ENCODE measurements at regions not wholly inside any gene's neighbourhood (a gene's known extent, or its start where the extent isn't known, plus 50 kb on each side); places are given as distances from the start of the nearest gene placed in this dataset.
"Not testable (repeated sequence)": the region's sequence is repeated elsewhere in the genome, so short reads cannot be mapped to it uniquely, and the experiment has no call there.

GRCh38 chr2:210884227-210884626, 327.8 kb downstream of the CPS1 start:
- Histone ChIP-seq H3K4me3 (no peak overlapping the region), H3K9me3 (no peaks in the 10 kb centered on the region), H3K4me1 (no peaks in the 10 kb centered on the region), H3K27me3 (ENCODE audit: low read depth) (no peaks in the 10 kb centered on the region; the same call in 1 of the 2 replicates), H3K36me3 (replicated peaks) (no peaks in the 10 kb centered on the region)
- DNase-seq (ENCODE audit: low spot score in 2 of 2), result no peak
- in situ Hi-C loops (cut with MboI; ENCODE audit: low sequenced_read_pairs), result no loop called here

DNA sequence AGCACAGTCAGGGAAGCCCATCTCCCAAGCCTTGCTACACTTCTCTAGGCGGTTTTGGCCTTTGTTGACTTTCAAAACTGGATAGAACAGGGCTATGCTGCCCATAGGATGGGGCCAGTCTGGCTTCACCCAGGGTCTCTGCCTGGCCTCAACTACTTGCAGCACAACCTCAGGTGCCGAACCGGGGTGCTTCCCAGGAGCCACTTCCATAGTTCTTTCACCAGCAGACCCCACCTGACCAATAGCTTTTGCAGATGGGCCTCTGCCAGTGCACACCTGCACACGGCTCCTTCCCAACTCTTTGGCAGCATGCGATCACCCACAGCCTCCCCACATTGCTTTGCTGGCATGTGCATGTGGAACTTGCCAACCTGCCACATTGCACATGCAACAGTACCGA, 331.6 kb downstream of the CPS1 start:
- DNase-seq (ENCODE audit: low spot score in 2 of 2), result no peak
- Histone ChIP-seq H3K4me1 (no peaks in the 10 kb centered on the region), H3K27me3 (ENCODE audit: low read depth) (no peaks in the 10 kb centered on the region), H3K9me3 (no peaks in the 10 kb centered on the region), H3K4me3 (no peak overlapping the region), H3K36me3 (replicated peaks) (no peaks in the 10 kb centered on the region)
- in situ Hi-C loops (cut with MboI; ENCODE audit: low sequenced_read_pairs), result no loop called here

DNA sequence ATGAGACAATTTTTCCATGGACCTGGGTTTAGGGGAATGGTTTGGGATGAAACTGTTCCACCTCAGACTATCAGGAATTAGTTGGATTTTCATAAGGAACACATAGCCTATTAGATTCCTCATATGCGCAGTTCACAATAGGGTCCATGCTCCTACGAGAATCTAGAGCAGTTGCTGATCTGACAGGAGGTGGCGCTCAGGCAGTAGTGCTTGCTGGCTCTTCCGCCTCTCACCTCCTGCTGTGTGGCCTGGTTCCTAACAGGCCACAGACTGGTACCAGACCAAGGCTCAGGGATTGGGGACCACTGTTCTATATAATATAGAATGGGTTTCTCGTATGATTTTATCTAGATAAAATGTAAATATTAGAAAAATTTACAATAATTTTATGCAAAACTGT, 338.7 kb downstream of the CPS1 start:
- Histone ChIP-seq H3K9me3 (no peaks in the 10 kb centered on the region), H3K27me3 (ENCODE audit: low read depth) (no peaks in the 10 kb centered on the region), H3K4me1 (no peaks in the 10 kb centered on the region), H3K36me3 (replicated peaks) (no peaks in the 10 kb centered on the region), H3K4me3 (no peak overlapping the region)
- peak in 1 of 2 experiments; percentile 7 for DNase-seq (ENCODE audit: low spot score in 2 of 2)
- in situ Hi-C loops (cut with MboI; ENCODE audit: low sequenced_read_pairs), result no loop called here

GRCh38 chr2:210899131-210899530, 342.7 kb downstream of the CPS1 start:
- no peak for DNase-seq (ENCODE audit: low spot score in 2 of 2)
- H3K4me1 ChIP-seq, result no peaks in the 10 kb centered on the region
- no peak overlapping the region for H3K4me3 ChIP-seq
- H3K36me3 ChIP-seq (replicated peaks), result no peaks in the 10 kb centered on the region
- H3K27me3 ChIP-seq (ENCODE audit: low read depth), result no peaks in the 10 kb centered on the region
- H3K9me3 ChIP-seq, result no peaks in the 10 kb centered on the region
- in situ Hi-C loops (cut with MboI; ENCODE audit: low sequenced_read_pairs), result no loop called here

GRCh38 chr2:210901326-210901725, 344.9 kb downstream of the CPS1 start:
- in situ Hi-C loops (cut with MboI; ENCODE audit: low sequenced_read_pairs), result no loop called here
- no peak for DNase-seq (ENCODE audit: low spot score in 2 of 2)
- H3K4me3 ChIP-seq, result no peak overlapping the region
- no peaks in the 10 kb centered on the region for H3K36me3 ChIP-seq (replicated peaks)
- H3K27me3 ChIP-seq (ENCODE audit: low read depth), result no peaks in the 10 kb centered on the region
- H3K9me3 ChIP-seq, result no peaks in the 10 kb centered on the region
- no peaks in the 10 kb centered on the region for H3K4me1 ChIP-seq

GRCh38 chr2:210912779-210913178, 356.4 kb downstream of the CPS1 start:
- Histone ChIP-seq H3K36me3 (replicated peaks) (no peaks in the 10 kb centered on the region), H3K4me3 (no peak overlapping the region), H3K4me1 (no peaks in the 10 kb centered on the region; the same call in 1 of the 2 replicates), H3K27me3 (ENCODE audit: low read depth) (no peaks in the 10 kb centered on the region), H3K9me3 (no peaks in the 10 kb centered on the region)
- DNase-seq (ENCODE audit: low spot score in 2 of 2), result no peak
- in situ Hi-C loops (cut with MboI; ENCODE audit: low sequenced_read_pairs), result no loop called here

DNA sequence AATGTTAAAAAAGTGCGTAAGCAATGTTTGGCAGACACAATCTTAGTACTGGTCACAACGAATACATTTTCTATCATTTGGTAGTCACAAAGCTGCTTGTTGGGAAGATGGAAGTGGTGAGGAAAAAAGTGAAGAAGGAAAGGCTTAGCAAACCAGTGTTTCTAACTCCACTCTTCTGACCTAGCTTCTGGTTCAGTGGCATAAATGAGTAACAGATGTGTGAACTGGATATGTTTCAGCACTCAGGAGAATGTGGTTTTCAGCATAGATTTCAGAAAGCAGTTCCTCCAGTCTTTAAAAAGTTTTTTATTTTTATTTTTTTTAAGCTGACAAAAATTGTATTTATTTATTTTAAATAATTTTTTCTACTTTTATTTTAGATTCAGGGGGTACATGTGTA, 357.1 kb downstream of the CPS1 start:
- Histone ChIP-seq H3K9me3 (no peaks in the 10 kb centered on the region), H3K4me1 (no peaks in the 10 kb centered on the region; the same call in 1 of the 2 replicates), H3K27me3 (ENCODE audit: low read depth) (no peaks in the 10 kb centered on the region), H3K36me3 (replicated peaks) (no peaks in the 10 kb centered on the region), H3K4me3 (no peak overlapping the region)
- no peak for DNase-seq (ENCODE audit: low spot score in 2 of 2)
- in situ Hi-C loops (cut with MboI; ENCODE audit: low sequenced_read_pairs), result no loop called here

DNA sequence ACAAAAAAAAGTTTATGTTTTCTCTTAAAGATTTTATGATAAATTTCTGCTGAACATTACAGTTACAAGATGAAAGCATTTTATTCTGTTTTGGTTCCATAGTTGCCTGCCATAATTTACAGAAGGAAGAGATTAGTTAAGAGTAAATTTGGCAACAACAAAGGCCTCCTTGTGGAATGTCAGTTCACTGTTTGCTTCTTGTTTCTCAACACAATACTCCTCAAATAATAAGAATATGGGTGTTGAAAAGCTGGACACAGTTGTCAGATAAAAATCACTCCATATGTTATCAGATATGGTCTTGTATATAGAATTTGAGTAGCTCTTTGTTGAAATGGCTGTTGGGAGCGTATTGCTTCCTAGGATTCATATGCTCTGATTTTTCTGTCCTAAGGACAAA, 359.5 kb downstream of the CPS1 start:
- Histone ChIP-seq H3K4me3 (no peak overlapping the region), H3K27me3 (ENCODE audit: low read depth) (no peaks in the 10 kb centered on the region), H3K36me3 (replicated peaks) (no peaks in the 10 kb centered on the region), H3K4me1 (no peaks in the 10 kb centered on the region; the same call in 1 of the 2 replicates), H3K9me3 (no peaks in the 10 kb centered on the region)
- in situ Hi-C loops (cut with MboI; ENCODE audit: low sequenced_read_pairs), result no loop called here
- DNase-seq (ENCODE audit: low spot score in 2 of 2), result no peak

- Histone ChIP-seq H3K36me3 (replicated peaks) (no peaks in the 10 kb centered on the region), H3K9me3 (no peaks in the 10 kb centered on the region), H3K4me1 (no peaks in the 10 kb centered on the region; the same call in 1 of the 2 replicates), H3K4me3 (no peak overlapping the region), H3K27me3 (ENCODE audit: low read depth) (no peaks in the 10 kb centered on the region)
- DNase-seq (ENCODE audit: low spot score in 2 of 2), result no peak
- in situ Hi-C loops (cut with MboI; ENCODE audit: low sequenced_read_pairs), result no loop called here
These were observed 361.1 kb downstream of the CPS1 start for GRCh38 chr2:210917465-210917864.

DNA sequence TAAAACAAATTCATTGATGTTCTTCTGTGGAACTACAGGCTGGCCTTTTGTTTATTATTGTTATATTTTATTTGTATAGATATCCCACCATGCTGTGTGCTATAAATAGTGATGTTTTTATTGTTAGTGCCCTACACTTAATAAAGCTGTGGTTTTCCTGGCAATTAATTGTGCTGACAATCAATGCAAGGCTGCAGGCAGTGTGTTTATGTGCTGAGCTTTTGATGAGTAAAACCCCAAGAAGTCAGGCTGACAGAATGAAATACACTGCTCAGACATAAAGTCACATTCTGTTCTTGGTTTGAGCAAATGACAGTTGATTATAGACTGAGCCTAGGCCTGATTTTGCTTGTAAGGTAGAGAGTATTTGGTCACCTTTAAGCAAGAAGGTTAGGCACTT, 362.7 kb downstream of the CPS1 start:
- no peak overlapping the region for H3K4me3 ChIP-seq
- H3K36me3 ChIP-seq (replicated peaks), result no peaks in the 10 kb centered on the region
- H3K27me3 ChIP-seq (ENCODE audit: low read depth), result no peaks in the 10 kb centered on the region
- in situ Hi-C loops (cut with MboI; ENCODE audit: low sequenced_read_pairs), result no loop called here
- H3K9me3 ChIP-seq, result no peaks in the 10 kb centered on the region
- no peak for DNase-seq (ENCODE audit: low spot score in 2 of 2)
- H3K4me1 ChIP-seq, result no peaks in the 10 kb centered on the region; the same call in 1 of the 2 replicates

DNA sequence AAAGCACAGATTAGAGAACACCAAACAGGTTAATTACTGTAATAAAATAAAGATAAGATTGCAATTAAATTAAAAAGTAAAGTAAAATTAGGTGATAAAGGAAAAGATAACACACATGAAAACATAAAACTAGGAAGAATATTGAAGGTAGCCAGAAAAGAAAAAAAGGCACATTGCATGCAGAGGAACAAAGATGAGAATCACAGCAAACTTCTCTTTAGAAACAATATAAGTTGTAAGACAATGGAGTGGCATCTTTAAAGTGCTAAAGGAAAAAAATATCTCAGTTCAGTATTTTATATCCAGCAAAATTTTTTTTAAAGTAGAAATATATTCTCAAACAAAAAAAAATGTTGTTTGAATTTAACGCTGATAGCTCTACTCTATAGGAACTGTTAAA, 366.0 kb downstream of the CPS1 start:
- DNase-seq (ENCODE audit: low spot score in 2 of 2), result no peak
- H3K4me1 ChIP-seq, result no peaks in the 10 kb centered on the region
- no peaks in the 10 kb centered on the region for H3K9me3 ChIP-seq
- H3K27me3 ChIP-seq (ENCODE audit: low read depth), result no peaks in the 10 kb centered on the region
- in situ Hi-C loops (cut with MboI; ENCODE audit: low sequenced_read_pairs), result no loop called here
- H3K4me3 ChIP-seq, result no peak overlapping the region
- H3K36me3 ChIP-seq (replicated peaks), result no peaks in the 10 kb centered on the region

- no peaks in the 10 kb centered on the region for H3K36me3 ChIP-seq (replicated peaks)
- no peak for DNase-seq (ENCODE audit: low spot score in 2 of 2)
- H3K4me3 ChIP-seq, result no peak overlapping the region
- H3K9me3 ChIP-seq, result no peaks in the 10 kb centered on the region
- in situ Hi-C loops (cut with MboI; ENCODE audit: low sequenced_read_pairs), result no loop called here
- no peaks in the 10 kb centered on the region for H3K27me3 ChIP-seq (ENCODE audit: low read depth)
- H3K4me1 ChIP-seq, result no peaks in the 10 kb centered on the region
These were observed 372.3 kb downstream of the CPS1 start for GRCh38 chr2:210928714-210929113.

DNA sequence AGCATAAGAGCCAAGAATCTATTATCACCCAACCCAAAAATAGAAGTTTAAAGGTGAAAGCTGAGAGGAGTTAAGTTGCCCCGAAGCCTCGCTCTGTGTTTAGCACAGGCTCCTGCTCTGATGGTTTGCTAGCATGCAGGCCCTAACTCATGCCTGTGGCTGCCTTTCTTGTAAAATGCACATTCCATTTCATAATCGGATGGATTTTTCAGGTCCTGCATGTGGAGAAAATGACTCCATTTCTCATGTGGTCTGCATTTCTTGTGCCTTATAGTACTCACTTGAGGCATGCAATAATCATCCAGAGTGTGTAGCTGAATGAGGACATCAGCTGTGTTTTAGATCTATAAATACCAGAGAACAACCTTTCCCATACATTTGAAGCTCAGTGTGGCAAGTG, 381.8 kb downstream of the CPS1 start:
- no peak for DNase-seq (ENCODE audit: low spot score in 2 of 2)
- H3K27me3 ChIP-seq (ENCODE audit: low read depth), result no peaks in the 10 kb centered on the region
- in situ Hi-C loops (cut with MboI; ENCODE audit: low sequenced_read_pairs), result no loop called here

GRCh38 chr2:210946395-210946794, 390.0 kb downstream of the CPS1 start:
- Histone ChIP-seq H3K4me3 (no peak overlapping the region), H3K4me1 (peaks cover 8% of the 10 kb centered on the region), H3K27me3 (ENCODE audit: low read depth) (no peaks in the 10 kb centered on the region), H3K9me3 (no peaks in the 10 kb centered on the region), H3K36me3 (replicated peaks) (no peaks in the 10 kb centered on the region)
- in situ Hi-C loops (cut with MboI; ENCODE audit: low sequenced_read_pairs), result no loop called here
- DNase-seq (ENCODE audit: low spot score in 2 of 2), result peak in 1 of 2 experiments; percentile 59

More for the DNA sequence above, 381.8 kb downstream of the CPS1 start:
- H3K9me3 ChIP-seq, result no peaks in the 10 kb centered on the region
- no peaks in the 10 kb centered on the region for H3K4me1 ChIP-seq
- no peaks in the 10 kb centered on the region for H3K36me3 ChIP-seq (replicated peaks)
- H3K4me3 ChIP-seq, result no peak overlapping the region

- DNase-seq (ENCODE audit: low spot score in 2 of 2); H3K9me3 ChIP-seq; H3K4me1 ChIP-seq; H3K27me3 ChIP-seq (ENCODE audit: low read depth); in situ Hi-C loops (cut with MboI; ENCODE audit: low sequenced_read_pairs); H3K36me3 ChIP-seq (replicated peaks); H3K4me3 ChIP-seq: not testable (repeated sequence)
These were observed 394.1 kb downstream of the CPS1 start for GRCh38 chr2:210950434-210951060.

Data from HAP-1 (cell line).